Fibroblast of lung (primary cell): ENCODE measurements at regions not wholly inside any gene's neighbourhood (a gene's known extent, or its start where the extent isn't known, plus 50 kb on each side); places are given as distances from the start of the nearest gene placed in this dataset.

ENCODE experiments used
- CTCF ChIP-seq, 2 donors: IDR thresholded peaks in 1 of 2; conservative IDR thresholded peaks in 1 of 2; 1 replicate in 1 of 2; 2 replicates in 1 of 2; pipeline ENCODE4 v1.5.1; 2011 to 2012; ENCODE audit warnings: low read length in 2 of 2, control low read depth in 1 of 2, inconsistent platforms in 1 of 2, low read depth in 1 of 2, mild to moderate bottlenecking in 1 of 2
- EZH2 ChIP-seq: IDR thresholded peaks from 2 replicates; pipeline ENCODE4 v1.5.1; 2012; ENCODE audit warnings: low read length, control low read depth, mild to moderate bottlenecking; ENCODE audit errors: missing control alignments

- no peak for TF ChIP-seq CTCF (conservative IDR thresholded peaks at IDR 0.05 in 1 of 2, IDR thresholded peaks at IDR 0.05 in 1 of 2; ENCODE audit: low read depth in 1 of 2, low read length in 2 of 2)
- TF ChIP-seq EZH2: no peak
These were observed 66.3 kb upstream of the SORCS3 start for GRCh38 chr10:104574838-104575237.
